Testis (tissue), 2 donors: ENCODE measurements at regions not wholly inside any gene's neighbourhood (a gene's known extent, or its start where the extent isn't known, plus 50 kb on each side); places are given as distances from the start of the nearest gene placed in this dataset.

Source experiments
- DNase-seq: peaks from one replicate; pipeline ENCODE4 v3.0.0-alpha.2; 2019
- H3K27ac ChIP-seq, 2 donors: fragments of 200-600 bp; sonication (generic); one replicate each; pipeline ENCODE4 v1.5.1; 2019
- H3K27me3 ChIP-seq: fragments of 200-600 bp; sonication (generic); one replicate; pipeline ENCODE4 v1.5.1; 2019
- H3K36me3 ChIP-seq: fragments of 200-600 bp; sonication (generic); one replicate; pipeline ENCODE4 v1.5.1; 2017; ENCODE audit warnings: low read depth; ENCODE audit errors: missing control alignments
- H3K4me1 ChIP-seq: fragments of 200-600 bp; sonication (generic); one replicate; pipeline ENCODE4 v1.5.1; 2019
- H3K4me3 ChIP-seq, 2 donors: fragments of 200-600 bp; sonication (generic); one replicate each; pipeline ENCODE4 v1.5.1; 2017 to 2019
- H3K9me3 ChIP-seq: fragments of 200-600 bp; sonication (generic); one replicate; pipeline ENCODE4 v1.5.1; 2017
- POLR2A ChIP-seq: fragments of 450-650 bp; IDR thresholded peaks from one replicate; pipeline ENCODE4 v1.6.1; 2017; ENCODE audit warnings: antibody characterized with exemption, mild to moderate bottlenecking, moderate library complexity
- WGBS, 2 donors: methylation state at CpG; one replicate each; pipeline ENCODE4 v1.1.5; 2018; 5-methylcytosine and 5-hydroxymethylcytosine counted together
- intact Hi-C: fragments of 100-400 bp; cut with DNase I; formaldehyde crosslinking; loops from one replicate; pipeline ENCODE4 v1.15.1; 2023; ENCODE audit warnings: low total_unique reads
- TF ChIP-seq, protein P1 (sequence below), 3 experiments: fragments of 450-650 bp in 2 of 3; fragments of 200-600 bp in 1 of 3; sonication (generic) in 1 of 3; IDR thresholded peaks; one replicate each; pipeline ENCODE4 v1.5.1; 2016 to 2019; ENCODE audit warnings: antibody characterized with exemption in 3 of 3, mild to moderate bottlenecking in 2 of 3, moderate library complexity in 1 of 3

DNA sequence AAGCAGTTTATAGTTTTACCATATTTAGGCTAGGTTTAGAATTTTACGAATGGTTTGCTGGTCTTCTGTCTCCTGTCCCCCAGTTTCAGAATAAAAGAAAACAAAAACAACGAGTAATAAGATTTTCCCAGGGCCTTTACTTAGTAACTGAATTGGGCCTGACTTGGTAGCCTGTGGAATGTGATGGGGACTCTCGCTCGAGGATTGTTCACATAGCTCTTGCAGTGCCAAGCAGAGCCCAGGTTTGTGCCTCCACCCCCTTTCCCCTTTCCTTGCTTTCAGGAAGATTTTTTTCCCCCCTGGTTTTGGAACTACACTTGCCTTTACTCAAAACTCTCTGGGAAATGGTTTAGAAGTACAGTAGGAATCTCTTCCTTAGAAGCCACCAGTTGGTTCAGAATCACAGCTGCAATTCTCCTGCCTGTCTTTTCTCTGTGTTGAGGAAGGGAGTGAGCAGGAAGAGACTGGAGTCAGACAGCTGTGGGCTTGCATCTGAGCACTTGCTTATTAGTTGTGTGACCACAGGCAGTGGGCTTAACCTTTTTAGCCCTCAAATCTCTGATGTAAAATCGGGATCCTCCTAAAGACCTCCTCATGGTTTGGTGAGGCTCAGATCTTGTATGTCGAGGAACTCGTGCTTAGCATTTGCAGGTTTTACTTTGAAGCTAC, 501.2 kb downstream of the PCNX1 start:
- no peak for DNase-seq
- H3K27ac ChIP-seq, result peak overlapping the region; percentile 22 to 34
- WGBS, 2 donors, result 69 to 81% methylated on average over 7 of the region's 7 CpGs
- TF ChIP-seq, protein P1, sequence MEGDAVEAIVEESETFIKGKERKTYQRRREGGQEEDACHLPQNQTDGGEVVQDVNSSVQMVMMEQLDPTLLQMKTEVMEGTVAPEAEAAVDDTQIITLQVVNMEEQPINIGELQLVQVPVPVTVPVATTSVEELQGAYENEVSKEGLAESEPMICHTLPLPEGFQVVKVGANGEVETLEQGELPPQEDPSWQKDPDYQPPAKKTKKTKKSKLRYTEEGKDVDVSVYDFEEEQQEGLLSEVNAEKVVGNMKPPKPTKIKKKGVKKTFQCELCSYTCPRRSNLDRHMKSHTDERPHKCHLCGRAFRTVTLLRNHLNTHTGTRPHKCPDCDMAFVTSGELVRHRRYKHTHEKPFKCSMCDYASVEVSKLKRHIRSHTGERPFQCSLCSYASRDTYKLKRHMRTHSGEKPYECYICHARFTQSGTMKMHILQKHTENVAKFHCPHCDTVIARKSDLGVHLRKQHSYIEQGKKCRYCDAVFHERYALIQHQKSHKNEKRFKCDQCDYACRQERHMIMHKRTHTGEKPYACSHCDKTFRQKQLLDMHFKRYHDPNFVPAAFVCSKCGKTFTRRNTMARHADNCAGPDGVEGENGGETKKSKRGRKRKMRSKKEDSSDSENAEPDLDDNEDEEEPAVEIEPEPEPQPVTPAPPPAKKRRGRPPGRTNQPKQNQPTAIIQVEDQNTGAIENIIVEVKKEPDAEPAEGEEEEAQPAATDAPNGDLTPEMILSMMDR (IDR thresholded peaks at IDR 0.05), result no peak
- TF ChIP-seq POLR2A, result no peak
- H3K4me3 ChIP-seq, result no peak overlapping the region
- H3K9me3 ChIP-seq, result no peaks in the 10 kb centered on the region
- intact Hi-C loops, result no loop called here
- peaks cover 16% of the 10 kb centered on the region for H3K4me1 ChIP-seq
- H3K27me3 ChIP-seq, result no peaks in the 10 kb centered on the region
- no peaks in the 10 kb centered on the region for H3K36me3 ChIP-seq

DNA sequence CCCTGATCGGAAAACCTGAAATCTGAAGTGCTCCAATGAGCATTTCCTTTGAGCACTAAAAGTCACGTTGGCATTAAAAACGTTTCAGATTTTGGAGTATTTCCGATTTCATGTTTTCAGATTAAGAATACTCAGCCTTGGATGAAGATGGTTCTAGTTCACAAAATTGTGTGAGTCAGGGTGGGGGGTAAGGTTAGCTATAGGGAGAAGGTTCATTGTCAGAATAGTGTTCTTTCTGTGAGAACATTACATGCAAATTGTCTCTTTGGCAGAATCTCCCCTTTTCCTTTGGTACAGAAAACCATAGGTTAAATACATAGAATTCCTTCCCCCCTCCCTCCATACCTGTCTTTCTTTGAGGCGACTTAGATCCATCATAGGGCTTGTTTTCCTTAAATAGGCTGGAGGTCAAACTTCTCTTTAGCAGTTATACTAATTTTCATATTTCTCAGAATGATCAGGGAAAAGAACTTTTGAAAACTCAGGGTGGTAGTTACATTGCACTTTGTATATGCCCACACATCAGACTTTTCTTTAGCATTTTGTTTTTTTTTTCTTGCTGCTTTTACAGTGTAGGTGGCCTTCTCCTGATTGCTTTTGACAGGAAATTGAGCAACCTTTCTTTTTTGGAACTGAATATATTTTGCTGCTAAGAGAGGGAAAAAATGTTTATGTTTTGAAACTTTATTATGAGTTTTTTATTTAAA, 503.5 kb downstream of the PCNX1 start:
- intact Hi-C loops, result no loop called here
- TF ChIP-seq, protein P1 (IDR thresholded peaks at IDR 0.05), result no peak
- no peak for TF ChIP-seq POLR2A
- Histone ChIP-seq H3K4me3 (no peak overlapping the region), H3K4me1 (peaks cover 20% of the 10 kb centered on the region), H3K9me3 (no peaks in the 10 kb centered on the region), H3K36me3 (no peaks in the 10 kb centered on the region), H3K27me3 (no peaks in the 10 kb centered on the region), H3K27ac (peak overlapping the region in 1 of 2 donors; percentile 7)
- DNase-seq, result no peak
- WGBS, 2 donors, result 89 to 90% methylated on average over 5 of the region's 5 CpGs

DNA sequence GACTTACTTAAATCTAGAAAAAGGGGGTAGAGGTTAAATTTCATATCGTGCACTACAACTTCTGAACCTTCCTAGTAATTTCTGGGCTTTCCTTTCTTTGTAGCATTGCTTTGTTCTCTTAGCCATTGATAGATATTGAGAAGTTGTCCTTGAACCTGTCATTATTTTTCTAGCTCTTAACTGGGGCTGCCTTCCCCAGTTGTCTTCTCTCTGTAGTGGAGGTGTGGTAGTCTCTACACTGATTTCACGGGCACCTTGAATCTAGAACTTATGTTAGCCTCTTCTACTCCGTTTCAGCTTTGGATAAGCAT, 504.0 kb downstream of the PCNX1 start:
- TF ChIP-seq, protein P1 (IDR thresholded peaks at IDR 0.05), result no peak
- Histone ChIP-seq H3K9me3 (no peaks in the 10 kb centered on the region), H3K4me1 (peaks cover 20% of the 10 kb centered on the region), H3K4me3 (no peak overlapping the region), H3K27me3 (no peaks in the 10 kb centered on the region), H3K36me3 (no peaks in the 10 kb centered on the region), H3K27ac (no peak overlapping the region)
- 64 to 65% methylated on average over 3 of the region's 3 CpGs for WGBS, 2 donors
- intact Hi-C loops, result no loop called here
- no peak for DNase-seq

DNA sequence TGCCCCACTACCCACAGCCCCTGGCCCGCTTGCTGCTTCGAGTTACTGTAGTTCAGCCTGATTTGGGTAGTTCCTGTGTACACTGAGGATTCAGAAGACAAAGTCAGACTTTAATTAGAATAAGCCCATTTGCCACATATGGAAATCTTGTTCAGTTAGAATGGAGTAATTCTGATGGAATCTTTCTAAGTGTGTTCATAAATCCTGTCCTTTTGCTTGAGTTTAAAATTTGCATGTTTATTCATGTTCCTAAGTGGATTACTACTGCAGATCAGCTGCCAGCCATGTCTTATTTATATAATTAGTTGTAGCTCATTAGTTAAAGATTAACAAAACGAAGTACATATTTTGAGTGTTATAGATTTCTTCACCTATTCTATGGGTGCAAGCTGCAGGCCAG, 504.5 kb downstream of the PCNX1 start:
- Histone ChIP-seq H3K27ac (no peak overlapping the region), H3K4me3 (no peak overlapping the region), H3K9me3 (no peaks in the 10 kb centered on the region), H3K27me3 (no peaks in the 10 kb centered on the region), H3K4me1 (peaks cover 20% of the 10 kb centered on the region), H3K36me3 (no peaks in the 10 kb centered on the region)
- TF ChIP-seq POLR2A, result no peak
- TF ChIP-seq, protein P1 (IDR thresholded peaks at IDR 0.05), result no peak
- intact Hi-C loops, result no loop called here
- 85 to 87% methylated on average over 3 of the region's 3 CpGs for WGBS, 2 donors
- no peak for DNase-seq
